Esophagus squamous epithelium (tissue), 4 donors: ENCODE measurements at regions not wholly inside any gene's neighbourhood (a gene's known extent, or its start where the extent isn't known, plus 50 kb on each side); places are given as distances from the start of the nearest gene placed in this dataset.

Source experiments
- CTCF ChIP-seq, 6 experiments: fragments of 450-650 bp in 4 of 6; fragments of 200-600 bp in 2 of 6; sonication (generic) in 2 of 6; IDR thresholded peaks; one replicate each; pipeline ENCODE4 v1.5.1; 2016 to 2019; ENCODE audit warnings: antibody characterized with exemption in 6 of 6, mild to moderate bottlenecking in 4 of 6, moderate library complexity in 4 of 6
- POLR2A ChIP-seq, 4 donors: fragments of 450-650 bp; IDR thresholded peaks; one replicate each; pipeline ENCODE4 v1.6.1; 2017; ENCODE audit warnings: antibody characterized with exemption in 4 of 4, mild to moderate bottlenecking in 4 of 4, moderate library complexity in 3 of 4

- TF ChIP-seq CTCF (IDR thresholded peaks at IDR 0.05), result no peak
- TF ChIP-seq POLR2A (IDR thresholded peaks at IDR 0.05), result no peak
These were observed 922.7 kb downstream of the VRK1 start for GRCh38 chr14:97719931-97720330.
